GM15510 (cell line): ENCODE measurements at regions not wholly inside any gene's neighbourhood (a gene's known extent, or its start where the extent isn't known, plus 50 kb on each side); places are given as distances from the start of the nearest gene placed in this dataset.

Source experiments
- POLR2A ChIP-seq: IDR thresholded peaks from 3 replicates; pipeline ENCODE4 v1.6.1; 2011; ENCODE audit warnings: borderline replicate concordance; ENCODE audit not compliant: insufficient read length; ENCODE audit errors: extremely low read depth

DNA sequence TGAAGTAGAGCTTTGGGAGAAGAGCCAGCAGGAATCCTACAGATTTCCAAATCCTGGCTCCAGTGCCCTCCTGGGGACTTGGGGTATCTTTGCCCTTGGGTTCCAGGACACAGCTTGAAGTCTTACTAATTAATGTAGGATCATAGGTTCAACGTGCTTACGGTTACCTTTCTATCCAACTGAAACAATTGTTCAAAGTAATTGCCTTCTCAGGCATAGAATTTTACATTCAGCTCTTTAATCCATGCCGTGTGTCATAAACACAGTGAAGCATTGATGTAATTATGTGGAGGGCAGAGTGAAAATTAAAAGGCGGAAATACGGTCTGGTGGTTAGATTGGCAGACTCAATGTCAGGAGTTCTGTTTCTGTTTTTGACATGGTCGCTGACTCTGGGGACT is 170.4 kb downstream of the COG6 start:
- TF ChIP-seq POLR2A = no peak

DNA sequence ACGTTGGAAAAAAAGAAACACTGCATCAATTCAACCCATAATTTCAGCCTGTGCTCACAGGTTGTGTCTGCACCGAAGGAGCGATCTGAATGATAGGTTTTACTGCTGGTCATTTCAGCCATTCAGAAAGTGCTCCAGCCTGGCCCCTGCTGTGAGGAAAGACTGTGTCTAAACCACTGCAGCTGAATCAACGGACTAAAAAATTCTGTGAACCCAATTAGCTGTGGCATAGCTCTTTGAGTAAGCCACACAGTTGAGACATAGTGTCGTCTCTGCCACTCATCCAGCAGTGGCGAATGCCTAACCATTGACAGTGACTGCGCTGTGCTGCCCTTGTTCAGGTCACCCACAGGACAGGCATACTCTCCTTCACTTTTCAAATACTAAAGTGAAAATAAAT is 179.8 kb downstream of the COG6 start:
- TF ChIP-seq POLR2A = no peak

DNA sequence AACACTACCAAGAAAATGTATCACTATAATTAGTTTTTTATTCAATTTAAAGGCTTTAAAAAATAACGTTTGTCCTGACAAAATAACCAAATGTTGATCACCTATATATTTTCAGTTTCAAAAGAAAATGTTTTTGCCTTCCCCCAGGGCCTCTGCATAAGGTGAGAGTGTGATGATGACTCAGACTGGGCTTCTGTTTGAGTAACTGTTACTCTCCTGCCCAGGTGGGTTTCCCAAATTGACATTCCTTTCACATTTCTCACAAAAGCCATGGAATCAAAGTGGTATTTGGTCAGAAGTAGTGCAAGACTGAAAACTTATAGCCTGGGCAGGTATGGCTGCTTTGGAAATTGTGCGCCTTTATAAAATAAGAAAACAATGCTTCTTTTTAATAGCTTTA is 180.6 kb downstream of the COG6 start:
- TF ChIP-seq POLR2A = no peak

DNA sequence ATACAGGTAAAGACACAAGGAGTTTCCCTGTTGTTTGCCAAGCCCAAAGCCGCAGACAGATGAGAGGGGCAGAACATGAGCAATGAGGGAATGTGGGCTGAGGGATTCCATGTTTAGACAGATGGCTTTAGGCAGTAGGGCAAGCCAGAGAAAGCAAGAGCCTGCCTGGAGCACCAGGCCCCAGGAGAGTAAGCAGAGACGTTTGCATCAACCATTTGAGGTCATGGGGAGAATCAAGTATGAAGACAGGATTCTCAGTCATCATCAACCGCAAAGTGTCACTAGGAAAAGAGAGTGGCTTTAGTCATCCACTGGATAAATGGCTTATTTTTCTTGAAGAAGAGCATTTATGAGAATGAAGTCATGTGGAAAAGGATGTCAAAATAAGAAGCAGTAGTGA is 184.7 kb downstream of the COG6 start:
- no peak for TF ChIP-seq POLR2A

DNA sequence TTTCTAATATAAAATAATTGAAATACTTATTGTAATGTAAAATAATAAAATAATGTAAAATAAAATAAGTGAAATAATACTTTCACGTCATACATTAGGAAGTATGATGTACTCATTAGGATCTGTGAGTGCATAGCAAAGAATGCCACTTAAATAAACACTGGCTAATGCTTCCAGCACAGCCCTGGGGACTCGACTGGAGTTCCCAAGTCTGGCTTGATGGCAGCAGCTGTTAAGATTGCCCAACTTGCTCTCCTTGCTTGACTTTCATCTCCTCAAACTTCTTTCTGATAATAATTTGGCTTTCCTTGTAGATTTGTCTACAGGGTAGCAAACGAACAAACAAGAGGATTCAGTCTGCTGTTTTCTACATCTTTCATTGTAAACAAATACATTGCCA is 191.9 kb downstream of the COG6 start:
- TF ChIP-seq POLR2A = no peak

DNA sequence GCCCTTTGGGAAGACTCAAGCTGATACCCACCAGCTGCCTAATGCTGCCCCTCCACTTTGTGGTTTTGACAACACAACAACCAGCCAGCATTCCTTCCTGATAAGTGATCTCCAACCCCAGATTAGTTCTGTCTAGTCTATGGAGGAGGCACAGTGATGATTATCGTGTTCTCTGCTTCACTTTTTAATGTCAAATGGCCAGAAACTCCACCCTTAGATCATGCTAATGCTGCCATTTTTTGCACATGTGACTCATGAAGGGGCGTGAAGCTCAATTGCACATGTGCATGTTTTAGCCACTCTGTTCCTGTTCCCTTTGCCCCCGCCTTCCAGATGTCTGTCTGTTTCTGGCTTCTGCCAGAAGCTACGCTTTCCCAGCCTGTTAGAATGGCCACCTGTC is 199.8 kb downstream of the COG6 start:
- TF ChIP-seq POLR2A = no peak

DNA sequence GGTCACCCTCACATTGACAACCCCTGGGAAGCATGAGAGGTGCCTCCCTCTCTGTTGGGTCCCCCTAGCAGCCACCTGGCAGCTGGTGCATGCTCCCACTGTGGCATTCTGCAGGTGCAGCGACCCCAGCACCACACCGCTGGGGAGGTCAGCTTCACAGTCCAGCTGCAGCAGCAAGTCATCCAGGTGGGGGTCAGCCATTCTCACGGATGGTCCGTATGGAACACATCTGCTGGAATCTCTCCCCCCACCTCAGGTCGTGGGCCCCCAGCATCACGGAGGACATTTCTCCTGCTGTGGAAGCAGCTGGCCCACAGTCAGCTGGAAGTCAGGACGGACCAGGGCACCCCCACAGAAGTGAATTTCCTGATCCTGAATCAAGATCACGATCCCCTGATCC is 201.3 kb downstream of the COG6 start:
- TF ChIP-seq POLR2A = no peak

DNA sequence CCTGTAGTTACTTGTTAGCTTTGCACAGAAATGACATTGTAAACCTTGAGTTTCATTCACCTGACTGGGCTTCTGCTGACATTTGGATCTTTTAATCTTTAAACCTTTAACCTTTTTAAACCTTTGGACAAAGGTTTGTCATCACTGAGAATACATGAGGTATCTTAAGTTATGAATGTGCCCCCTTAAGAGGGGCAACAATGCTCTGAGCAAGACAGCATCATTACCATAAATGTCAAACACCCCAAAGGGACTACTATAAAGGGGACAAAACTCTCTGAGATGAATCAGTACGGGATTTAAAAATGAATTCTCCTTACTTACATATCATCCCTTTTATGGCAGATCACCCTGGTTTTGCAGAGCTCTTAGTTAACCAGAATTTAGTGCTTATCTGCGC is 203.3 kb downstream of the COG6 start:
- TF ChIP-seq POLR2A = no peak

DNA sequence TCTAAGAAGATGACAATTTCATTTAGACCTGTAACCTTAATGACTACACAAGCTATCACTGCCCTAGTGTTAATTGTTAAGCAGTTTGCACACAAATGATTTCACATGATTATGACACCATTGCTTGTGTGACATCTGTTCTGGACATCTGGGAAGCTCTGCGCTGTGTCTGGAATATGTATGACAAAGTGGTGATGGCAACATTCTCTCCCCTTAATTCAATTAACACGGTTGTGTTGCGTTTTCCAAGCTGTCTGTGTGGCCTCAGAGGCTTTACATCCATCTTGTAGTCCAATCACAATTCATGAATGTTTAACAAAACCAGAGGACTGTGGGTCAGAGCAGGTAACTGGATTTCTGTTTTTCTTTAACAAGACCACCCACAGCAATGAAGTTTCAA is 204.4 kb downstream of the COG6 start:
- no peak for TF ChIP-seq POLR2A

DNA sequence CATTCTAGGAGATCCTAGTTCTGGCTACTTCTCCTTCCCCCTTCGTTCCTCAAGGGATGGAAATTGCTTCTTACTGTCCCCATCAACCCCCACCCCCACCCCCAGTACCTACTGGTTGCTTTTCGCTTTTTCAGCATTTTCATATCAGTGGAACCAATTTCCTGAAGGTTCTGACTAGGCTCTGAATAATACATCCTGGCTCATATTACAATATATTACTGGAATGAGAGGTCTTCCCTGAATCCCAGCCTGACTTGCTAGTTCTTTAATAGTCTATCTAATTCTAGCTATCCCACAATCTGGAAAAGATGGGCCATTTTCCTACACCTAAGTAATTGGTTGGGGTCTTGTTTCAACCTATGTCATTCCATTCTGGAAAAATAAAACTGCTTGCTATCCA is 207.4 kb downstream of the COG6 start:
- no peak for TF ChIP-seq POLR2A

DNA sequence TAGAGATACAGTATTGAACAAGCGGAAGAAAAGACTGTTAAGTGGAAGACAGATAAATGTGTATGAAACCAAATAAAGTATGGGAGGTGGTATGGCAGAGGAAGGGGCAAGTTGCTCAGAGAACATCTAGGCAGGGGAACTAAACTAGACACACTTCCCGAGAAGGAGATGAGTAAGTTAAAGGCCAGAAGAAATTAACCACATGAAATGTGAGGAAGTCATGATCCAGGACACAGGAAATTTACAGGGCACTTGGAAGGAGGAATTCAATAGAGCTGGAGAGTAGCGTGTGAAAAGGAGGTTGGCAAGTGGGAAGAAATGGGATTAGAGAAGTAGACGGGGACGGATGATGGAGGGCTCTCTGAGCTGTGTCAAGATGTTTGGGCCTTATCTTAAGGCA is 208.8 kb downstream of the COG6 start:
- no peak for TF ChIP-seq POLR2A

DNA sequence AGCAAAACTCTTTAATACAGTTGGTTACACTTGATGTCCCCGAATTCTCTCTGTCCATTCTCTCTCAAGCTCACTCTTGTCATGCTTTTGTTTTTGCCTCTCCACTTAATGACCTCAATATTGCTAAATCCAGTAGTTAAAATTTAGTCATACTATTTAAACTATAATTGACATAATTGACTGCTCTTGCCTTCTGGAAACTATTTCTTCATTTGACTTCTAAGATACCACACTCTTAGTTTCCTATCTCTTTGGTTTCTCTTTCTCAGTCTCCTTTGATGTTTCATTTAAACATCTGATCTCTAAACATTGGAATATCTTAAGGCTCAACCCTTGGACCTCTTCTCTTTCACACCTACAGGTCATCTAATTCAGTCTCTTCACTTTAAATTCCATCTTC is 211.3 kb downstream of the COG6 start:
- TF ChIP-seq POLR2A = no peak

DNA sequence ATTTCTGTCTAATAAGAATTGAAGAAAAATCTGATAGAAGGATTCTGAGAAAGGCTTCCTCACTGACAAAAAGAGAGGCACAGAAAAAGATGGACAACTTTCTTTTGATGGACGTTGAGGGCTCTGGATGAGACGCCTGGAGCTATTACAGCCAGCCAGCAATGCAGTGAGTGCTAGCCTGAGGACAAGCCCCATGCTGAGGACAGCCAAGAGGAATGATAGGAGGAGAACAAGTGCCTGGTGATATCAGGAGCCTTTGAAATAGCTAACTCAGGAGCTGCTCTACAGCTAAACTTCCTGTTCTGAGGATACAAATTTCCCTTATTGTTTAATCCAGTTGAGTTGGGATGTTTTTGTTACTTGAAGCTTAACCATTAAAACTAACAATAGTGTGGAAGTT is 212.3 kb downstream of the COG6 start:
- TF ChIP-seq POLR2A = no peak

DNA sequence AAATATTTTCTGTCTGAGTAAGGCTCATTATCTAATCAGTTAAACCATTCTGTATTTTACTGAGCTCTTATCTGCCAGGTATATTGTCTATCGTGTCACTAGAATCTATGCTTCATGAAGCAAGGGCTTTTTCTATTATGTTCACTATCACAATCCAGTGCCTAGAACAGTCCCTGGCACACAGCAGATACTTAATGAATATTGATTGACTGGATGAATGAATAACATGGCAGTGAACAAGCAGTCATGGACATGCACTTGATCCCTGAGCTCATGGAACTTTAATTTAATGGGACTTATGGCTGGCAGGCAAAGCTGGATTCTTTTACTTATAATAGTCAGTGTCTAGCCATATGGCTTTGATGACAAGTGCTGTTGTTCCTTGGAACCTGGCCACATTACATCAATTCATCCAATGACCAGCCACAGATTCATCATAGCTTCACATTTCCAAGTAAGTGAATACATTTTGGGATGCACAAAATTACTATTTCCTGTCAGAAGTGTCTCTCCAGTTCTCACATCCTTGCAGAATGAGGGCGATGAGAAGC is 214.8 kb downstream of the COG6 start:
- no peak for TF ChIP-seq POLR2A

DNA sequence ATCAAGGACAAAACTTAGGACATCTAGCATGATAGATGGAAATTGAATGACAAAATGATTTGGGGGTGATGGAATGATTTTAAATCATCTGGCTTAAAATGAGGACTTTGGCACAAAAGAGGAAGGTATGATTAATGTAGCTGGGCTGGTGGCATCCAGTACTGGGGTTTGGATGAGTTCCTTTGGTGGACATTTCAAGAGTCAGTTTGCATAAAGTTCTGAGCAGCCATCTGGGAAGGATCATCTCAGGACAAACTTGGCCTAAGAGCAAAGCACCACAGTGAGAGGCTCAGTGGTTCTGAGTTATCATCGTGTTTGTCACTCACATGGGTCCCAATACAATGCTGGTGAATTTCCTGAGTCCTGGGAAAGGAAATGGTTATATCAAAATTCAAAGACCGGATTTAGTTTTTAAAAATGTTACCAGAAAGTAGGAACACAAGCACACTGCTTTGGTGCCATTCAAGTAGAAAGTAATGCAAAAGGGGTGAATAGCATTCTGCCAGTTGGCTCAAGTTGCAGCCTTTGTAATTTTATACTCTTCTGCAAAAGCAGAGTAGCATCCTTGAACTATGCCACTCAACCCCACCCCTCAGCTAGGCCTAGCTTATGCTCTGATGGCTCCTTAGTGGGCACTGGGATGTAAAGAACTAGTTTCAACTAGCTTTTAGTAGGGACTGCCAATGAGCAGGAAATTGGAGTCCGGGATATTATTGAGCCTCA is 219.0 kb downstream of the COG6 start:
- no peak for TF ChIP-seq POLR2A

DNA sequence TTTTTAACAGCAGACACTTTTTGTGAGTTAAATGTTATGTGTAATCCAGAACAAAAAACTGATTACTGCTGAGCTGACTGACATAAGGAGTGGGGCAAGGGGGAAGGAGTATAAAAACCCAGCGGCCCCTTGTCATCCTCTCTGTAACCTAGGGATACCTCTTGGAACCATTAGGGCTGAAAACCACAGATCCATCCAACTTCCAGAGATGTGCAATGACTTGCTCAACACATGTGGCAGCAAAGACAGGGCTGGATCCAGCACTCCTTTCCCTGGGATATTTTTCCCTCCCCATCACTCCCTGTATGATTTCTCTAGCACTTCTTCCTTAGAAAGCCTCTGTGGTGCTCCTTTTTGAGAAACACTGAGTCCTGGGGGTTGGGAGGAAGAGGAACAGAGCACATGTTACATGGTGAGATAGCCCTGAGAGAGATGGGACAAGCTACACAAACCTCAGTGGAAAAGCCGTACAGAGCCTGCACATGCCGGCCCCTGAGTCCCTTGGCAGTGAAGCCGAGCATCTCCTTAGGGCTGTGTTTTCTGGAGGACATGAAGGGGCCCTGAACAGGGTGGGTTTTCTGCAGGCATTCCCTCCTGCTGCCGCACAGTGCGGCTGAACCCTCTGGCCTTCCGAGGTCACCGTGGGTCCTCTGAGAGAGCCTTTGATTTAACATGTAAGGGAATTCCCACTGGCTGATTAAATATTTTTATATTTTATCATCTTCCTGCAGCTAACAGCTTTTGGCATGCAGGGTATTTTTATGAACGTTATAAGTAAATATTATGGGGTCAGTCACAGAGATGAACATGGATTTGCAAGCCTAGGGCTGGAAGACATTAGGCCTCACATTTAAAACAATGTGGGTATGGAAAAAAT is 219.9 kb downstream of the COG6 start:
- no peak for TF ChIP-seq POLR2A
